ENCODE measurements at regions not wholly inside any gene's neighbourhood (a gene's known extent, or its start where the extent isn't known, plus 50 kb on each side); places are given as distances from the start of the nearest gene placed in this dataset.

DNA sequence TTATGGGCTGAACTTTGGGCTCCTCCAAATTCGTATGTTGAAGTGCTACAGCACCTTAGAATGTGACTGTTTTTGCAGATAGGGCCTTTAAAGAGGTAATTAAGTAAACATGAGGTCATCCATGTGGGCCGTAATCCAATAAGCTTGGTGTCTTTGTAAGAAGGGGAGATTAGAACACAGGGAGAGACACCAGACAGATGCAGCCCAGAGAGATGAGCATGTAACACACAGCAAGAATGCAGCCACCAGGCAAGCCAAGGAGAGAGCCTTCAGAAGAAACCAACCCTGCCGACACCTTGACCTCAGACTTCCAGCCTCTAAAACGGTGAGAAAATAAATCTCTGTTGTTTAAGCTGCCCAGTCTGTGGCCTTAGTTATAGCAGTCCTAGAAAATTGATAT is 74.3 kb downstream of the HRH4 start:
- intact Hi-C loops (cut with micrococcal nuclease), result loop anchor here in 1 of 2 donors (10.0 kb wide), 1 partner anchor 60 kb away; no protein-coding TSS in a partner anchor
- no peak for TF ChIP-seq CTCF (IDR thresholded peaks at IDR 0.05)
- H3K27ac Mint-ChIP-seq, result no peak overlapping the region
- Histone ChIP-seq H3K27me3 (ENCODE audit: control insufficient read depth in 2 of 2, insufficient read depth in 2 of 2, low read length in 2 of 2) (no peaks in the 10 kb centered on the region), H3K27ac (ENCODE audit: low read depth in 1 of 2, low read length in 2 of 2) (no peak overlapping the region), H3K4me2 (replicated peaks; ENCODE audit: extremely low read depth, low read length, poor library complexity, severe bottlenecking) (no peak overlapping the region), H3K36me3 (replicated peaks in 1 of 2; ENCODE audit: control insufficient read depth in 1 of 2, insufficient read depth in 2 of 2, low read length in 2 of 2) (no peaks in the 10 kb centered on the region), H3K4me3 (replicated peaks in 1 of 3; ENCODE audit: low read depth in 2 of 3, low read length in 3 of 3) (no peak overlapping the region), H4K20me1 (ENCODE audit: insufficient read depth, low read length) (no peaks in the 10 kb centered on the region), H3K79me2 (ENCODE audit: insufficient read depth, low read length) (no peaks in the 10 kb centered on the region), H3K9ac (ENCODE audit: insufficient read depth, low read length, poor library complexity, severe bottlenecking) (no peak overlapping the region), H3K4me1 (ENCODE audit: control insufficient read depth in 1 of 2, insufficient read depth in 2 of 2, low read length in 2 of 2) (no peaks in the 10 kb centered on the region), H2AFZ (ENCODE audit: insufficient read depth, low read depth, low read length, poor library complexity, severe bottlenecking) (no peak overlapping the region), H3K9me3 (replicated peaks in 1 of 2; ENCODE audit: control insufficient read depth in 1 of 2, insufficient read depth in 1 of 2, low read length in 2 of 2) (peaks cover 0 to 4% of the 10 kb centered on the region in 2 donors)
- H3K4me3 Mint-ChIP-seq, result no peak overlapping the region
- peaks cover 5% of the 10 kb centered on the region for H3K4me1 Mint-ChIP-seq
- H3K27me3 Mint-ChIP-seq (ENCODE audit: low read depth in 3 of 3), result peaks cover 4 to 6% (median 4%) of the 10 kb centered on the region in 3 donors
- DNase-seq, result no peak
- peaks cover 0 to 9% (median 6%) of the 10 kb centered on the region in 7 donors for H3K9me3 Mint-ChIP-seq
- H3K36me3 Mint-ChIP-seq, result no peaks in the 10 kb centered on the region
- WGBS (ENCODE audit: insufficient coverage), result 100% methylated on average over 2 of the region's 4 CpGs

DNA sequence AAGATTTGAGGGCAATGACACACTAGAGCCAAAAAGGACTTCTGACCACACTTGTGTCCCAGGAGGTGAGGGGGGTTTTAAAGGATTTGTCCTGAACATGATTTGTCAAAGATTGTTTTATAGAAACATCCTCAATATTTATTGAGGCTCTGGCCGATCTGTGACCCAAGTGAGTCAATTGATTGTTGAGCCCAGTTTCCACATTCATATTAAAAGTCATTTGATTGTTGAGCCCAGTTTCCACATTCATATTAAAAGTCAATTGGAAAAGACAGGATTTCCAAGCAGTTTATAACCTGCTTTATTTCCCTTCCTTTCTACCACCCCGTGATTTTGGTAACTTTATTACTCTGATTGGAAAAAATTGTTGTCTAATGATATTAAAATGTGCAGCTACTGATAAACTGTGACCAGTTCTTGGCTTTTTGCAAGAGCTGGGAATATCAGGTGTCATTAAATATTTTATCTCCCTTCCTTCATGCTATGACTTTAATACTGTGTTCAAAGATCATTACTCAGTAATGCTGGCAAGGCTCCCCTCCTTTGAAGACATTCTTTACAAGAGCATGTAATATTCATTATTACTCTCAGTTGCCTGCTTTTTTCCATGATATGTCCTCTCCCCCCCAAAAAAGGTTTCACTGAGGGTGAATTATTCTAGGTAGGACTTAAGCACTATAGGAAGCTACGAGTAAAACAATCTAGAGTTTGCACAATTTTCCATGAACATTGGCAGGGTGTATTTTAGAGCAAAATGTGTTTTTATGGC is 75.3 kb downstream of the HRH4 start:
- H3K9me3 Mint-ChIP-seq, result peaks cover 0 to 9% (median 6%) of the 10 kb centered on the region in 7 donors
- H3K4me3 Mint-ChIP-seq, result no peak overlapping the region
- no peak overlapping the region for H3K27ac Mint-ChIP-seq
- H3K27me3 Mint-ChIP-seq (ENCODE audit: low read depth in 3 of 3), result peaks cover 2 to 4% (median 3%) of the 10 kb centered on the region in 3 donors
- Histone ChIP-seq H3K9me3 (replicated peaks in 1 of 2; ENCODE audit: control insufficient read depth in 1 of 2, insufficient read depth in 1 of 2, low read length in 2 of 2) (peaks cover 0 to 4% of the 10 kb centered on the region in 2 donors), H4K20me1 (ENCODE audit: insufficient read depth, low read length) (no peaks in the 10 kb centered on the region), H3K4me2 (replicated peaks; ENCODE audit: extremely low read depth, low read length, poor library complexity, severe bottlenecking) (no peak overlapping the region), H3K36me3 (replicated peaks in 1 of 2; ENCODE audit: control insufficient read depth in 1 of 2, insufficient read depth in 2 of 2, low read length in 2 of 2) (no peaks in the 10 kb centered on the region), H3K27me3 (ENCODE audit: control insufficient read depth in 2 of 2, insufficient read depth in 2 of 2, low read length in 2 of 2) (no peaks in the 10 kb centered on the region), H3K79me2 (ENCODE audit: insufficient read depth, low read length) (no peaks in the 10 kb centered on the region), H3K4me3 (replicated peaks in 1 of 3; ENCODE audit: low read depth in 2 of 3, low read length in 3 of 3) (no peak overlapping the region), H3K4me1 (ENCODE audit: control insufficient read depth in 1 of 2, insufficient read depth in 2 of 2, low read length in 2 of 2) (no peaks in the 10 kb centered on the region), H3K27ac (ENCODE audit: low read depth in 1 of 2, low read length in 2 of 2) (no peak overlapping the region), H2AFZ (ENCODE audit: insufficient read depth, low read depth, low read length, poor library complexity, severe bottlenecking) (no peak overlapping the region), H3K9ac (ENCODE audit: insufficient read depth, low read length, poor library complexity, severe bottlenecking) (no peak overlapping the region)
- no peak for DNase-seq
- no CpG with 5 or more reads among the region's 3 CpGs for WGBS (ENCODE audit: insufficient coverage)
- TF ChIP-seq CTCF (IDR thresholded peaks at IDR 0.05), result no peak
- H3K36me3 Mint-ChIP-seq, result no peaks in the 10 kb centered on the region
- intact Hi-C loops (cut with micrococcal nuclease), result loop anchor here in 1 of 2 donors (10.0 kb wide), 1 partner anchor 61 kb away; no protein-coding TSS in a partner anchor
- H3K4me1 Mint-ChIP-seq, result no peaks in the 10 kb centered on the region

Data from CD14-positive monocyte (primary cell).